Liver (tissue), 3 donors: ENCODE measurements at regions not wholly inside any gene's neighbourhood (a gene's known extent, or its start where the extent isn't known, plus 50 kb on each side); places are given as distances from the start of the nearest gene placed in this dataset.

Experiments used
- JUND ChIP-seq, 2 donors: IDR thresholded peaks; 2 replicates each; pipeline ENCODE4 v1.6.1; 2016; ENCODE audit warnings: antibody characterized with exemption in 2 of 2
- MAX ChIP-seq: IDR thresholded peaks from 2 replicates; pipeline ENCODE4 v1.6.1; 2016; ENCODE audit warnings: antibody characterized with exemption
- SP1 ChIP-seq: IDR thresholded peaks from 2 replicates; pipeline ENCODE4 v1.6.1; 2018; ENCODE audit warnings: antibody characterized with exemption, mild to moderate bottlenecking
- TF ChIP-seq, protein P1 (sequence below): fragments of 150-350 bp; IDR thresholded peaks from 2 replicates; pipeline ENCODE4 v1.5.1; 2017; ENCODE audit warnings: improper control_type of control experiment, low read depth, low read length; ENCODE audit not compliant: missing input control
- TF ChIP-seq, protein P2 (sequence below): IDR thresholded peaks from 2 replicates; pipeline ENCODE4 v1.6.1; 2016; ENCODE audit warnings: antibody characterized with exemption, mild to moderate bottlenecking
- donor health status: healthy.
- donor health status: healthy.

GRCh38 chr2:439077-439476 is 151.2 kb upstream of the ALKAL2 start:
- TF ChIP-seq, protein P1, sequence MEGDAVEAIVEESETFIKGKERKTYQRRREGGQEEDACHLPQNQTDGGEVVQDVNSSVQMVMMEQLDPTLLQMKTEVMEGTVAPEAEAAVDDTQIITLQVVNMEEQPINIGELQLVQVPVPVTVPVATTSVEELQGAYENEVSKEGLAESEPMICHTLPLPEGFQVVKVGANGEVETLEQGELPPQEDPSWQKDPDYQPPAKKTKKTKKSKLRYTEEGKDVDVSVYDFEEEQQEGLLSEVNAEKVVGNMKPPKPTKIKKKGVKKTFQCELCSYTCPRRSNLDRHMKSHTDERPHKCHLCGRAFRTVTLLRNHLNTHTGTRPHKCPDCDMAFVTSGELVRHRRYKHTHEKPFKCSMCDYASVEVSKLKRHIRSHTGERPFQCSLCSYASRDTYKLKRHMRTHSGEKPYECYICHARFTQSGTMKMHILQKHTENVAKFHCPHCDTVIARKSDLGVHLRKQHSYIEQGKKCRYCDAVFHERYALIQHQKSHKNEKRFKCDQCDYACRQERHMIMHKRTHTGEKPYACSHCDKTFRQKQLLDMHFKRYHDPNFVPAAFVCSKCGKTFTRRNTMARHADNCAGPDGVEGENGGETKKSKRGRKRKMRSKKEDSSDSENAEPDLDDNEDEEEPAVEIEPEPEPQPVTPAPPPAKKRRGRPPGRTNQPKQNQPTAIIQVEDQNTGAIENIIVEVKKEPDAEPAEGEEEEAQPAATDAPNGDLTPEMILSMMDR: no peak
- TF ChIP-seq, protein P2, sequence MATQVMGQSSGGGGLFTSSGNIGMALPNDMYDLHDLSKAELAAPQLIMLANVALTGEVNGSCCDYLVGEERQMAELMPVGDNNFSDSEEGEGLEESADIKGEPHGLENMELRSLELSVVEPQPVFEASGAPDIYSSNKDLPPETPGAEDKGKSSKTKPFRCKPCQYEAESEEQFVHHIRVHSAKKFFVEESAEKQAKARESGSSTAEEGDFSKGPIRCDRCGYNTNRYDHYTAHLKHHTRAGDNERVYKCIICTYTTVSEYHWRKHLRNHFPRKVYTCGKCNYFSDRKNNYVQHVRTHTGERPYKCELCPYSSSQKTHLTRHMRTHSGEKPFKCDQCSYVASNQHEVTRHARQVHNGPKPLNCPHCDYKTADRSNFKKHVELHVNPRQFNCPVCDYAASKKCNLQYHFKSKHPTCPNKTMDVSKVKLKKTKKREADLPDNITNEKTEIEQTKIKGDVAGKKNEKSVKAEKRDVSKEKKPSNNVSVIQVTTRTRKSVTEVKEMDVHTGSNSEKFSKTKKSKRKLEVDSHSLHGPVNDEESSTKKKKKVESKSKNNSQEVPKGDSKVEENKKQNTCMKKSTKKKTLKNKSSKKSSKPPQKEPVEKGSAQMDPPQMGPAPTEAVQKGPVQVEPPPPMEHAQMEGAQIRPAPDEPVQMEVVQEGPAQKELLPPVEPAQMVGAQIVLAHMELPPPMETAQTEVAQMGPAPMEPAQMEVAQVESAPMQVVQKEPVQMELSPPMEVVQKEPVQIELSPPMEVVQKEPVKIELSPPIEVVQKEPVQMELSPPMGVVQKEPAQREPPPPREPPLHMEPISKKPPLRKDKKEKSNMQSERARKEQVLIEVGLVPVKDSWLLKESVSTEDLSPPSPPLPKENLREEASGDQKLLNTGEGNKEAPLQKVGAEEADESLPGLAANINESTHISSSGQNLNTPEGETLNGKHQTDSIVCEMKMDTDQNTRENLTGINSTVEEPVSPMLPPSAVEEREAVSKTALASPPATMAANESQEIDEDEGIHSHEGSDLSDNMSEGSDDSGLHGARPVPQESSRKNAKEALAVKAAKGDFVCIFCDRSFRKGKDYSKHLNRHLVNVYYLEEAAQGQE: no peak
- TF ChIP-seq JUND (IDR thresholded peaks at IDR 0.05) (no peak), SP1 (no peak), MAX (no peak)
